ENCODE measurements at regions not wholly inside any gene's neighbourhood (a gene's known extent, or its start where the extent isn't known, plus 50 kb on each side); places are given as distances from the start of the nearest gene placed in this dataset.

GRCh38 chr1:208923946-208924720 is 659.4 kb upstream of the CAMK1G start:
- no peaks in the 10 kb centered on the region for H3K27me3 ChIP-seq (ENCODE audit: control insufficient read depth, insufficient read depth, low read length)

GRCh38 chr1:208924928-208925327 is 658.6 kb upstream of the CAMK1G start:
- Histone ChIP-seq H3K9ac (ENCODE audit: low read depth, low read length) (no peak overlapping the region), H3K4me2 (ENCODE audit: low read length) (no peak overlapping the region), H3K4me3 (ENCODE audit: low read length) (no peak overlapping the region), H3K36me3 (ENCODE audit: insufficient read depth, low read length) (no peaks in the 10 kb centered on the region), H3K9me3 (replicated peaks; ENCODE audit: low read length) (no peaks in the 10 kb centered on the region), H3K27me3 (ENCODE audit: control insufficient read depth, insufficient read depth, low read length) (no peaks in the 10 kb centered on the region), H3K4me1 (ENCODE audit: control insufficient read depth, insufficient read depth, low read length) (peaks cover 26% of the 10 kb centered on the region)

More at GRCh38 chr1:208923946-208924720, 659.4 kb upstream of the CAMK1G start:
- H3K4me2 ChIP-seq (ENCODE audit: low read length): no peak overlapping the region
- peaks cover 25% of the 10 kb centered on the region for H3K4me1 ChIP-seq (ENCODE audit: control insufficient read depth, insufficient read depth, low read length)
- H3K4me3 ChIP-seq (ENCODE audit: low read length): no peak overlapping the region
- no peaks in the 10 kb centered on the region for H3K9me3 ChIP-seq (replicated peaks; ENCODE audit: low read length)
- no peak overlapping the region for H3K9ac ChIP-seq (ENCODE audit: low read depth, low read length)
- no peaks in the 10 kb centered on the region for H3K36me3 ChIP-seq (ENCODE audit: insufficient read depth, low read length)

GRCh38 chr1:208928349-208929010 is 655.0 kb upstream of the CAMK1G start:
- Histone ChIP-seq H3K4me3 (ENCODE audit: low read length) (no peak overlapping the region), H3K9ac (ENCODE audit: low read depth, low read length) (no peak overlapping the region), H3K4me1 (ENCODE audit: control insufficient read depth, insufficient read depth, low read length) (peaks cover 19% of the 10 kb centered on the region), H3K4me2 (ENCODE audit: low read length) (no peak overlapping the region), H3K36me3 (ENCODE audit: insufficient read depth, low read length) (no peaks in the 10 kb centered on the region), H3K9me3 (replicated peaks; ENCODE audit: low read length) (no peaks in the 10 kb centered on the region), H3K27me3 (ENCODE audit: control insufficient read depth, insufficient read depth, low read length) (no peaks in the 10 kb centered on the region)

- H3K4me1 ChIP-seq (ENCODE audit: control insufficient read depth, insufficient read depth, low read length): peaks cover 19% of the 10 kb centered on the region
- H3K9me3 ChIP-seq (replicated peaks; ENCODE audit: low read length): no peaks in the 10 kb centered on the region
- no peak overlapping the region for H3K9ac ChIP-seq (ENCODE audit: low read depth, low read length)
- no peak overlapping the region for H3K4me2 ChIP-seq (ENCODE audit: low read length)
- no peaks in the 10 kb centered on the region for H3K36me3 ChIP-seq (ENCODE audit: insufficient read depth, low read length)
- no peak overlapping the region for H3K4me3 ChIP-seq (ENCODE audit: low read length)
- no peaks in the 10 kb centered on the region for H3K27me3 ChIP-seq (ENCODE audit: control insufficient read depth, insufficient read depth, low read length)
These were observed 653.9 kb upstream of the CAMK1G start for GRCh38 chr1:208929575-208929974.

- Histone ChIP-seq H3K9ac (ENCODE audit: low read depth, low read length) (no peak overlapping the region), H3K9me3 (replicated peaks; ENCODE audit: low read length) (no peaks in the 10 kb centered on the region)
These were observed 651.6 kb upstream of the CAMK1G start for GRCh38 chr1:208931936-208932335.

GRCh38 chr1:208933984-208934525 is 649.5 kb upstream of the CAMK1G start:
- H3K4me3 ChIP-seq (ENCODE audit: low read length): no peak overlapping the region
- peaks cover 9% of the 10 kb centered on the region for H3K4me1 ChIP-seq (ENCODE audit: control insufficient read depth, insufficient read depth, low read length)
- H3K9ac ChIP-seq (ENCODE audit: low read depth, low read length): no peak overlapping the region
- no peaks in the 10 kb centered on the region for H3K27me3 ChIP-seq (ENCODE audit: control insufficient read depth, insufficient read depth, low read length)
- H3K4me2 ChIP-seq (ENCODE audit: low read length): no peak overlapping the region
- no peaks in the 10 kb centered on the region for H3K36me3 ChIP-seq (ENCODE audit: insufficient read depth, low read length)
- H3K9me3 ChIP-seq (replicated peaks; ENCODE audit: low read length): no peaks in the 10 kb centered on the region

More at GRCh38 chr1:208931936-208932335, 651.6 kb upstream of the CAMK1G start:
- H3K4me3 ChIP-seq (ENCODE audit: low read length): no peak overlapping the region
- no peak overlapping the region for H3K4me2 ChIP-seq (ENCODE audit: low read length)
- H3K4me1 ChIP-seq (ENCODE audit: control insufficient read depth, insufficient read depth, low read length): peaks cover 19% of the 10 kb centered on the region
- H3K27me3 ChIP-seq (ENCODE audit: control insufficient read depth, insufficient read depth, low read length): no peaks in the 10 kb centered on the region
- H3K36me3 ChIP-seq (ENCODE audit: insufficient read depth, low read length): no peaks in the 10 kb centered on the region

- H3K4me1 ChIP-seq (ENCODE audit: control insufficient read depth, insufficient read depth, low read length): peaks cover under 1% of the 10 kb centered on the region
- H3K36me3 ChIP-seq (ENCODE audit: insufficient read depth, low read length): no peaks in the 10 kb centered on the region
- H3K9ac ChIP-seq (ENCODE audit: low read depth, low read length): no peak overlapping the region
- H3K4me3 ChIP-seq (ENCODE audit: low read length): no peak overlapping the region
- no peaks in the 10 kb centered on the region for H3K9me3 ChIP-seq (replicated peaks; ENCODE audit: low read length)
- H3K27me3 ChIP-seq (ENCODE audit: control insufficient read depth, insufficient read depth, low read length): no peaks in the 10 kb centered on the region
- H3K4me2 ChIP-seq (ENCODE audit: low read length): no peak overlapping the region
These were observed 648.6 kb upstream of the CAMK1G start for GRCh38 chr1:208934933-208935332.

- Histone ChIP-seq H3K4me3 (ENCODE audit: low read length) (no peak overlapping the region), H3K36me3 (ENCODE audit: insufficient read depth, low read length) (no peaks in the 10 kb centered on the region), H3K4me2 (ENCODE audit: low read length) (no peak overlapping the region), H3K9ac (ENCODE audit: low read depth, low read length) (no peak overlapping the region), H3K9me3 (replicated peaks; ENCODE audit: low read length) (no peaks in the 10 kb centered on the region), H3K4me1 (ENCODE audit: control insufficient read depth, insufficient read depth, low read length) (no peaks in the 10 kb centered on the region), H3K27me3 (ENCODE audit: control insufficient read depth, insufficient read depth, low read length) (no peaks in the 10 kb centered on the region)
These were observed 647.9 kb upstream of the CAMK1G start for GRCh38 chr1:208935517-208936187.

- H3K4me3 ChIP-seq (ENCODE audit: low read length): no peak overlapping the region
These were observed 643.9 kb upstream of the CAMK1G start for GRCh38 chr1:208939537-208940085.

GRCh38 chr1:208942394-208943130 is 641.0 kb upstream of the CAMK1G start:
- peaks cover 11% of the 10 kb centered on the region for H3K4me1 ChIP-seq (ENCODE audit: control insufficient read depth, insufficient read depth, low read length)
- no peak overlapping the region for H3K4me3 ChIP-seq (ENCODE audit: low read length)
- no peak overlapping the region for H3K9ac ChIP-seq (ENCODE audit: low read depth, low read length)
- no peaks in the 10 kb centered on the region for H3K27me3 ChIP-seq (ENCODE audit: control insufficient read depth, insufficient read depth, low read length)
- no peaks in the 10 kb centered on the region for H3K36me3 ChIP-seq (ENCODE audit: insufficient read depth, low read length)
- H3K9me3 ChIP-seq (replicated peaks; ENCODE audit: low read length): no peaks in the 10 kb centered on the region
- no peak overlapping the region for H3K4me2 ChIP-seq (ENCODE audit: low read length)

More at GRCh38 chr1:208939537-208940085, 643.9 kb upstream of the CAMK1G start:
- no peak overlapping the region for H3K4me2 ChIP-seq (ENCODE audit: low read length)
- H3K9ac ChIP-seq (ENCODE audit: low read depth, low read length): no peak overlapping the region
- no peaks in the 10 kb centered on the region for H3K36me3 ChIP-seq (ENCODE audit: insufficient read depth, low read length)
- H3K4me1 ChIP-seq (ENCODE audit: control insufficient read depth, insufficient read depth, low read length): peaks cover 4% of the 10 kb centered on the region
- H3K9me3 ChIP-seq (replicated peaks; ENCODE audit: low read length): no peaks in the 10 kb centered on the region
- no peaks in the 10 kb centered on the region for H3K27me3 ChIP-seq (ENCODE audit: control insufficient read depth, insufficient read depth, low read length)
